ENCODE measurements at regions not wholly inside any gene's neighbourhood (a gene's known extent, or its start where the extent isn't known, plus 50 kb on each side); places are given as distances from the start of the nearest gene placed in this dataset.

GRCh38 chr13:76656056-76656455 lies 230.1 kb downstream of the KCTD12 start:
- Histone ChIP-seq H2AK5ac (ENCODE audit: low read depth, low read length) (no peak overlapping the region), H3K23ac (ENCODE audit: insufficient read length) (no peak overlapping the region), H3K9me3 (ENCODE audit: insufficient read depth in 2 of 2, low read depth in 1 of 2, low read length in 1 of 2) (no peaks in the 10 kb centered on the region), H3K4ac (replicated peaks; ENCODE audit: insufficient read length, low read depth, low read length) (no peak overlapping the region), H3K56ac (replicated peaks; ENCODE audit: insufficient read length, low read depth, low read length) (no peak overlapping the region), H3K18ac (ENCODE audit: extremely low read depth, low read length) (no peak overlapping the region), H3K23me2 (ENCODE audit: low read depth, low read length) (no peaks in the 10 kb centered on the region), H3K27me3 (replicated peaks in 1 of 4; ENCODE audit: control insufficient read depth in 3 of 4, extremely low read depth in 1 of 4, insufficient read depth in 3 of 4, low read length in 3 of 4) (no peaks in the 10 kb centered on the region), H3K4me3 (ENCODE audit: extremely low read depth in 1 of 4, insufficient read depth in 2 of 4, low read depth in 3 of 4, low read length in 4 of 4) (no peak overlapping the region), H3K9ac (replicated peaks in 1 of 4; ENCODE audit: extremely low read depth in 1 of 4, low read depth in 3 of 4, low read length in 3 of 4) (no peak overlapping the region), H2BK5ac (ENCODE audit: low read depth, low read length) (no peak overlapping the region), H3K27ac (ENCODE audit: low read depth, low read length) (no peak overlapping the region), H3K36me3 (ENCODE audit: control insufficient read depth in 2 of 4, insufficient read depth in 4 of 4, low read length in 3 of 4) (no peaks in the 10 kb centered on the region), H2BK15ac (ENCODE audit: low read length) (no peak overlapping the region), H2BK120ac (replicated peaks; ENCODE audit: low read depth, low read length) (no peak overlapping the region), H4K8ac (ENCODE audit: extremely low read depth, insufficient read depth, low read length) (no peak overlapping the region), H3K4me1 (replicated peaks in 1 of 4; ENCODE audit: control insufficient read depth in 3 of 4, insufficient read depth in 4 of 4, low read length in 3 of 4) (no peaks in the 10 kb centered on the region), H3K79me1 (ENCODE audit: low read depth, low read length) (no peaks in the 10 kb centered on the region), H4K91ac (replicated peaks; ENCODE audit: insufficient read length, low read length) (no peak overlapping the region), H4K20me1 (replicated peaks in 1 of 2; ENCODE audit: control insufficient read depth in 1 of 2, insufficient read depth in 2 of 2, low read length in 2 of 2) (no peaks in the 10 kb centered on the region), H2BK20ac (ENCODE audit: low read length) (no peak overlapping the region), H3K4me2 (ENCODE audit: insufficient read depth in 1 of 2, low read depth in 2 of 2, low read length in 2 of 2) (no peak overlapping the region), H3K79me2 (ENCODE audit: control insufficient read depth in 1 of 2, insufficient read depth in 2 of 2, low read length in 2 of 2) (no peaks in the 10 kb centered on the region), H2AFZ (ENCODE audit: low read length) (no peak overlapping the region), H3K14ac (ENCODE audit: insufficient read length) (no peak overlapping the region), H2BK12ac (ENCODE audit: low read depth, low read length) (no peak overlapping the region), H4K5ac (ENCODE audit: insufficient read length, low read depth, low read length) (no peak overlapping the region)
- 89% methylated on average over 2 of the region's 2 CpGs; no CpG with 5 or more reads in 1 of the 2 experiments for WGBS, 2 experiments (ENCODE audit: extremely low coverage in 1 of 2, insufficient coverage in 1 of 2, insufficient read length in 1 of 2, insufficient replicate concordance in 2 of 2, low coverage in 1 of 2, low lambda C conversion rate in 2 of 2, missing lambda C conversion rate in 1 of 2)
- FAIRE-seq (no peak), DNase-seq (ENCODE audit: low read depth in 1 of 2, low spot score in 2 of 2) (no peak)
- ChIA-PET POLR2A (ENCODE audit: partially characterized antibody) (no interaction called here), CTCF (ENCODE audit: partially characterized antibody) (interaction anchor here (1.2 kb wide), 2 partner anchors 12 to 17 kb away, joined by 3 read pairs; no protein-coding TSS in a partner anchor)
- TF ChIP-seq CHD2 (IDR thresholded peaks at IDR 0.05; ENCODE audit: low read length), result no peak

Measured in H1 (cell line).